Immature natural killer cell (primary cell): ENCODE measurements at regions not wholly inside any gene's neighbourhood (a gene's known extent, or its start where the extent isn't known, plus 50 kb on each side); places are given as distances from the start of the nearest gene placed in this dataset.
"Not testable (repeated sequence)": the region's sequence is repeated elsewhere in the genome, so short reads cannot be mapped to it uniquely, and the experiment has no call there.

Experiments used
- DNase-seq, 3 donors: peaks; one replicate each; pipeline ENCODE4 v3.0.0; 2022; ENCODE audit warnings: mixed read lengths in 1 of 3
- H3K27ac Mint-ChIP-seq, 6 donors: one replicate each; pipeline ENCODE4 v1.8.0; 2020; ENCODE audit warnings: mixed read lengths in 6 of 6, mild to moderate bottlenecking in 5 of 6, inconsistent platforms in 4 of 6, moderate library complexity in 3 of 6
- H3K27me3 Mint-ChIP-seq, 3 donors: one replicate each; pipeline ENCODE4 v1.8.0; 2020 to 2021; ENCODE audit warnings: low read depth in 3 of 3, mild to moderate bottlenecking in 3 of 3, mixed read lengths in 3 of 3, moderate library complexity in 3 of 3, inconsistent platforms in 1 of 3
- H3K36me3 Mint-ChIP-seq, 3 donors: one replicate each; pipeline ENCODE4 v1.8.0; 2020; ENCODE audit warnings: mixed read lengths in 3 of 3, inconsistent platforms in 2 of 3, mild to moderate bottlenecking in 2 of 3
- H3K4me1 Mint-ChIP-seq, 2 donors: one replicate each; pipeline ENCODE4 v1.8.0; 2020; ENCODE audit warnings: inconsistent platforms in 2 of 2, mild to moderate bottlenecking in 2 of 2, mixed read lengths in 2 of 2, moderate library complexity in 1 of 2
- H3K4me3 Mint-ChIP-seq, 5 donors: one replicate each; pipeline ENCODE4 v1.8.0; 2020; ENCODE audit warnings: mild to moderate bottlenecking in 5 of 5, mixed read lengths in 5 of 5, inconsistent platforms in 3 of 5, moderate library complexity in 3 of 5
- H3K9me3 Mint-ChIP-seq, 6 donors: one replicate each; pipeline ENCODE4 v1.8.0; 2020; ENCODE audit warnings: mild to moderate bottlenecking in 6 of 6, mixed read lengths in 6 of 6, inconsistent platforms in 4 of 6, moderate library complexity in 3 of 6

DNA sequence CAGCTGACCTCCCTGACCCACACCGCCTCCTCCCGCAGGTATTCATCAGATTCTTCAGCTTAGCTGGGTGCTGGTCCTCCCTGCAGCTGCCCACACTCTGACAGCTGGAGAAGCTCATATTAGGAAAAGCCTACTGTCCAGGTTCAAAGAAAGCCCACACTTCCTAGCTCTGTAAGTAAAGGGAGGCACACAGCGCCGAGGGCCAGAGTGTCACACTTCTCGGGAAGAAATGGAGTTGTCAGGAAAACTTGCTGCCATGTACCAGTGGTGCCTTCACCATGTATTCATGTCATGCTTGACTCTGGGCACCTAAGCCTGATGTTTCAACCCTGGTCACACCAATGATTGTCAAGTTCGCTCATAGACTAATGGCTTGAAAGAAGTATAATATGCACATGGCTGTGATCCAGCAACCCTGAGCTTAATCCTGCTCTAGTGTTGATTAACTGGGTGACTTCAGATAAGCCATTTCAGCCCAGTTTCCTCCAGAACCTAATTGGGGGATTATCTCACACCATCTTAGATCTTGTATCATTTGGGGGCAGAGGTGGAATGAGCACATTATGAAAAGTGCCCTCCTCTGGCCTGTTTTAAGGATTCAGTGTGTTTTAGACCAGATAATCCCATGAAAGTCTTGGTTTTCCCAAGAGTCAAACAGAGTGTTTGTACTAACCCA is 180.3 kb upstream of the PARD3B start:
- Mint-ChIP-seq H3K27me3 (peaks cover 0 to 4% (median 0%) of the 10 kb centered on the region in 3 donors), H3K4me1 (no peaks in the 10 kb centered on the region)

DNA sequence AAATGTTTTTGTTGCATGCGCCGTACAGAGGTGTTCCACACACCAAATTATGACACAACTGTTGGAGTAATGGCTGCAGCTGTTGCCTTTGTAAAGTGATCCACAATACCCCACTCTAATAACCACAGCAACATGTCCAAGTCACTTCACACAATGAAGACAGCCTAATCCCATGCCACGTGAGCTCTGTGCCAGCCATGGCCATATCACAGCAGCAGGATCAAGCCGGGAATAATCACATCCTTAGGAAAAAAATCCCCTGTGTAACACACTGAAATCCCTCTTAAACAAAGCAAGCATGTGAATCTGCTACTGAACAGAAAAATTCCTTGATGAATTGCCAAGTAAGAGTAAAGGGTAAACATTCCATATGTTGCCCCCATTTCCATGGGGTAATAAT is 179.5 kb upstream of the PARD3B start:
- no peak for DNase-seq
- H3K9me3 Mint-ChIP-seq, result peaks cover 0 to 2% (median 0%) of the 10 kb centered on the region in 6 donors
- H3K36me3 Mint-ChIP-seq, result no peaks in the 10 kb centered on the region
- H3K4me3 Mint-ChIP-seq, result no peak overlapping the region
- no peaks in the 10 kb centered on the region for H3K4me1 Mint-ChIP-seq
- no peak overlapping the region for H3K27ac Mint-ChIP-seq
- H3K27me3 Mint-ChIP-seq, result peaks cover 0 to 6% (median 0%) of the 10 kb centered on the region in 3 donors

More for the DNA sequence above, 180.3 kb upstream of the PARD3B start:
- Mint-ChIP-seq H3K27ac (no peak overlapping the region), H3K4me3 (no peak overlapping the region), H3K36me3 (no peaks in the 10 kb centered on the region), H3K9me3 (peaks cover 0 to 2% (median 0%) of the 10 kb centered on the region in 6 donors)
- no peak for DNase-seq

DNA sequence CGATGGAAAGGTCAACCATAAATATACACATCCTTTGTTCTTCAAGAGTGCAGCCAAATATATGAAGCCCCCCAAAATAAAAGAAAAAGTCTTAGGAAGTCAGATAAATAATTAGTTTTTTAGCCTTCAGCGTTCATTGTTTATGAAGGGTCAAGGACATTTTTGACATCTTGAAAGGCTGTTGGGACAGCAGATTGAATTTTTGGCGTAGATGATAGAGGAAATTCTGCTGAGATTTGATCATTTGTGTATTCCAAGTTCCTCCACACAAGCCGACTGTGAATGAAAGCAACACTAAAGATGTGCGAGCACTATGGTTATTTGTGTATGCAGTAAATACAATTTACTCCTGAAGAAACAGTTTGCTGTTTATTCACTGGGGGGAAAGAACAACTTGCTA is 177.8 kb upstream of the PARD3B start:
- DNase-seq, result no peak
- Mint-ChIP-seq H3K9me3 (peaks cover 0 to 2% (median 0%) of the 10 kb centered on the region in 6 donors), H3K36me3 (no peaks in the 10 kb centered on the region), H3K27ac (no peak overlapping the region), H3K4me1 (no peaks in the 10 kb centered on the region), H3K4me3 (no peak overlapping the region), H3K27me3 (peaks cover 0 to 6% (median 0%) of the 10 kb centered on the region in 3 donors)

DNA sequence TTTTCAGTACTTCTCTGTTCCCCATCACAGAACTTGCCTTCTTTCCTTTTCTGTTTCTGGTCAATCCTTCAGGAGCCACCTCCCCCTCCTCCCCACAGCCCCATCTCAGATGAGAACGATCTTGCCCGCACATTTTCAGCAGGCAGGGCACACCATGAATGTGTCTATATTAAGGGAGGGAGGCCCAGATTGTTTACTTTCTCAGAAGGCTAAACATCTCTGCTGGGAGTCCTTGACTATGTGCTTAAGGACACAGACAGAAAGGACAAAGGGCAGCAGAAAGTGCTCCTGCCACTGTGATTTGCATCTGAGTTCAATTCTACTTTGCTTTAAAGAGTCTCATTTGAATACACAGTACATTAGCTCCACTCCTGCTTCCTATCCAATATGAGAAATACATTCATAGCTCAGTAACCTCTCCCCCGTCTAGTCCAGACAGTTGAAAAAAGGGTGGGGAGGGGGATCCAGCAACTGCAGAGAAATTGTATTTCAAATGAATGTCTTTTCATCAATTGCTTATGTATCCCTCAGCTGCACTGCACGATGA is 175.0 kb upstream of the PARD3B start:
- no peaks in the 10 kb centered on the region for H3K9me3 Mint-ChIP-seq
- no peak overlapping the region for H3K27ac Mint-ChIP-seq
- H3K36me3 Mint-ChIP-seq, result no peaks in the 10 kb centered on the region
- peaks cover 0 to 2% (median 0%) of the 10 kb centered on the region in 3 donors for H3K27me3 Mint-ChIP-seq
- no peak for DNase-seq
- no peak overlapping the region for H3K4me3 Mint-ChIP-seq
- no peaks in the 10 kb centered on the region for H3K4me1 Mint-ChIP-seq

DNA sequence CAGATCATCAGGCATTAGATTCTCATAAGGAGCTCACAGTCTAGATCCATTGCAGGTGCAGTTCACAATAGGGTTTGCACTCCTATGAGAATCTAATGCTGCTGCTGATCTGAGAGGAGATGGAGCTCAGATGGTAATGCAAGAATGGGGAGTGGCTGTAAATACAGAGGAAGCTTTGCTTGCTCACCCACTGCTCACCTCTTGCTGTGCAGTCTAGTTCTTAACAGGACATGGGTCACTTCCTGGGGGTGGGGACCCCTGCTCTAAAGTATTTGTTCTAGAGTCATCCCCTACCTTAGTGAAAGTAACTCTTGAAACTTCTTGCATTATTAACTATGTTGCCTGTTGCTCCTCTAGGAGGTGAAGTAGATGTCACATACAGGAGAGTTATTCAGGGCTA is 171.3 kb upstream of the PARD3B start:
- no peak for DNase-seq

DNA sequence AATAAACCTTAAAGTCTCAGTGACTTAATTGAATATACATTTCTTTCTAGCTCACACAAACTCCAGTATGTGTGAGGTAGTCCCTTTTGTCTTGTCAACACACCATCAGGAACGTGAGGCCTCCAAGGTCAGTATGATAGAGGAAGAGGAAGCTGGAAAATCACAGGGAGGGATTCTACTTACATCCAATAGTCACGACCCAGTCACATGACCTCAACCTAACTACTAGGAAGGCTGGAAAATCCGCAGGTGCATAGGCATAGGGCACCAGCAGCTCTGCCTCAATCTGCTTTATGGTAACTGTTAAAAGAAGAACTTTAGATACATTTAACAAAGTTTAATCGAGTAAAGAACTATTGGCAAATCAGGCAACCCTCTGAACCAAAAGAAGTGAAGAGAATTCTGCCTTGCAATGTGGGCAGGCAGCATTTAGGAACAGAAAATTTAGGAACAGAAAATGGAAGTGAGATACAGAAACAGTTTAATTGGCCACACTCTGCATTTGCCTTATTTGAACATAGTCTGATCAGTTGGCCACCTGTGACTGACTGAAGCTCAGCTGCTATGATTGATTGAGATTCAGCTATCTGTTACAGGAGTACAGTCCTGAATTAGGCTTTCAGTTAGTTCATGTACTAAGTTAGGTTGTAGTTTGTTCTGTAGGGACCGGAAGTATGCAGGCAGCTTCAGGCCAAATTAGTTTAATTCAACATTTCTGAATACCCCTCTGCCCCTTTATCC is 165.0 kb upstream of the PARD3B start:
- no peaks in the 10 kb centered on the region for H3K36me3 Mint-ChIP-seq
- H3K4me1 Mint-ChIP-seq, result no peaks in the 10 kb centered on the region
- no peak overlapping the region for H3K27ac Mint-ChIP-seq
- H3K27me3 Mint-ChIP-seq, result peaks cover 3 to 5% (median 5%) of the 10 kb centered on the region in 3 donors
- H3K9me3 Mint-ChIP-seq, result peaks cover 0 to 5% (median 0%) of the 10 kb centered on the region in 6 donors
- no peak for DNase-seq
- H3K4me3 Mint-ChIP-seq, result no peak overlapping the region

More for the DNA sequence above, 171.3 kb upstream of the PARD3B start:
- H3K4me1 Mint-ChIP-seq, result no peaks in the 10 kb centered on the region
- H3K36me3 Mint-ChIP-seq, result no peaks in the 10 kb centered on the region
- no peak overlapping the region for H3K27ac Mint-ChIP-seq
- H3K9me3 Mint-ChIP-seq, result no peaks in the 10 kb centered on the region
- no peak overlapping the region for H3K4me3 Mint-ChIP-seq
- peaks cover 0 to 2% (median 0%) of the 10 kb centered on the region in 3 donors for H3K27me3 Mint-ChIP-seq

DNA sequence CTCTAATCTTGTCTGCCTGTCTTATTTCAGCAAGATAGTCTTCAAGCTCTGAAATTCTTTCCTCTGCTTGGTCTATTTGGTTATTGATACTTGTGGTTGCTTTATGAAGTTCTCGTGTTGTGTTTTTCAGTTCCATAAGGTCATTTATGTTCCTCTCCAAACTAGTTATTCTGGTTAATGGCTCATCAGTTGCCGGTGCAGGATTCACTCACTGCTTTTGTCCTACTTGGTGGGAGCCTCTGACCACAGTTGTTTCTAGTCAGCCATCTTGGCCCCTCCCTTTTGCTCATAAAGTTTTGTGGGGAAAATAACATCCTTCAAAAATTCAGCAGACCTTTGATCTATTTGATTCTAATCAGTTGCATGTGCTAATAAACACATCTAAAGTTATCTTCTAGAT is 158.6 kb upstream of the PARD3B start:
- peaks cover 0 to 5% (median 0%) of the 10 kb centered on the region in 6 donors for H3K9me3 Mint-ChIP-seq
- H3K4me3 Mint-ChIP-seq, result no peak overlapping the region
- no peaks in the 10 kb centered on the region for H3K4me1 Mint-ChIP-seq
- H3K27me3 Mint-ChIP-seq, result peaks cover 2 to 5% (median 3%) of the 10 kb centered on the region in 3 donors
- no peak overlapping the region for H3K27ac Mint-ChIP-seq
- DNase-seq, result no peak
- H3K36me3 Mint-ChIP-seq, result no peaks in the 10 kb centered on the region

DNA sequence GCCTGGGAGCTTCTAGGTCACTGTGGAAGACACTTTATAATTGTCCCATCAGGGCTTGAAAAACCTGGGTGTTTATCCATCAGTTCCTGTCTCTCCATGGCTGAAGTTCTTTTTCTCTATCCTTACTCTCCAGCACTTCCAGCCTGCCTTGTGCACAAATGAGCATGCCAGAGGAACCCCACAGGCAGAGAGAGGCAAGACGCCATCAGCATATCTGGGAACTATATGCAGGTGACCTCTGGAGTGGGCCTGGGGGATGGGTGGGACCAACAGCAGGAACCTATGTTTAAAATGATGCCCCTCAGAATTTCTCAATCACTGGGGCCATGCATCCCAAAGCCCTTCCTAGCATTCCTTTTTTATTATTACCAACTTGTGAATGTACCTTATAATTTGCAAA is 156.2 kb upstream of the PARD3B start:
- Mint-ChIP-seq H3K4me1 (no peaks in the 10 kb centered on the region), H3K36me3 (no peaks in the 10 kb centered on the region), H3K27me3 (peaks cover 0 to 5% (median 2%) of the 10 kb centered on the region in 3 donors), H3K27ac (no peak overlapping the region), H3K4me3 (no peak overlapping the region), H3K9me3 (peaks cover 0 to 10% (median 0%) of the 10 kb centered on the region in 6 donors)
- DNase-seq, result no peak

DNA sequence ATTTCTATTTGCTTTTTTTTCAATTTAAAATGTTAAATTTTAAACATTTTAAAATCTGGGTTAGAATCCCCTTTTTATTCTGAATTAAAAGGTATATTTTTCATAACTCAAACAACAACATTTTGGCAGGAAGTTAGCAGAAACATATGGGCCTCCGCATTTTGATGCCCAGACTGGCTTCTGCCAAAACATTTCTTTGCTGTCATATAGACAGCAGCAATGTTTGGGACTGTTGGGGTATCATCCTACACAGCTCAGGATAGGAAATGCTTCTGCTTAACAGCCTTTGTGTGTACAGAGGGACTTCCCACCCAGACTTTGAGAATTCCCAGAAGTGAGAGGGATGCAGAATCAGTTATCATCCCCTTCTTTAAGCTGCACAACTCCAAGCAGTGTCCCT is 155.4 kb upstream of the PARD3B start:
- no peak for DNase-seq
- Mint-ChIP-seq H3K9me3 (peaks cover 0 to 11% (median 0%) of the 10 kb centered on the region in 6 donors), H3K27ac (no peak overlapping the region), H3K36me3 (no peaks in the 10 kb centered on the region), H3K27me3 (peaks cover 0 to 5% (median 1%) of the 10 kb centered on the region in 3 donors), H3K4me3 (no peak overlapping the region), H3K4me1 (no peaks in the 10 kb centered on the region)

DNA sequence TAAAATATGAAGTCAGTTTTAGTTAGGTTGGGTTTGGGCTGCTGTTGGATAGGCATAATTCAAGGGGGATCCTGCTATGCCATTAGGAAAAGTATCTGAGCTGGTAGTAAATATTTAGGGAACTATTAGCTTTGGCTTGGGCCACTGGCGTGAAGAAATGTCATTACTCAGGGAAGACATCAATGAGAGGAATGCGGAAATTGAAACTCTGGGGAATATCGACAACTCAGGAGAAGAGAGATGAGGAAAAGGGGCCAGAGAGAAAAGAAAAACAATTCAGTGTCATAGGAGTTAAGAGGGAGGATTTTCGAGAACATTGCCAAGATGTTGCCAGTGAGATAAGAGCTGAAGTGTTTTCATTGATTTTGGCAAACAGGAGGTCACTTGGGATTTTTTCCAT is 149.7 kb upstream of the PARD3B start:
- Mint-ChIP-seq H3K9me3 (peaks cover 0 to 22% (median 2%) of the 10 kb centered on the region in 6 donors), H3K27me3 (peaks cover 0 to 3% (median 1%) of the 10 kb centered on the region in 3 donors), H3K4me1 (no peaks in the 10 kb centered on the region), H3K27ac (no peak overlapping the region), H3K4me3 (no peak overlapping the region), H3K36me3 (no peaks in the 10 kb centered on the region)
- DNase-seq, result no peak

DNA sequence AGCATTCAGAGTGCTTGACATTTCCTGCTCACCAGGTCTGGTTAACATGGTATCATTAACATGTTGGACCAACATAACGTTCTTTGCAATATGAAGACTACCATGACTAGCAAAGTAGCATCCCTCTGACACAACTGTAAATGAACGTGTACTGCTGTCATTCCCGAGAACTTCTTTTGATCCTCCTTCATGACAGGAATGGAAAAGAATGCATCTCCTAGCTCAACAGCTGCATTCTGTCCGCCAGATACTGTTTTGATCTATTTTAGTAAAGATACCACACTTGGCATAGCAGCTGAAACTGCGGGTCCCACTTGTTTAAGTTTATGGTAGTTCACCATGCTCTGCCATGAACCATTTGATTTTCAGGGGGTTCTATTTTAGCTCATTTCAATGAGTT is 144.2 kb upstream of the PARD3B start:
- Mint-ChIP-seq H3K9me3 (peaks cover 0 to 4% (median 0%) of the 10 kb centered on the region in 6 donors), H3K27ac (no peak overlapping the region), H3K4me3 (no peak overlapping the region), H3K27me3 (peaks cover 0 to 3% (median 2%) of the 10 kb centered on the region in 3 donors), H3K4me1 (no peaks in the 10 kb centered on the region), H3K36me3 (no peaks in the 10 kb centered on the region)
- DNase-seq, result no peak

DNA sequence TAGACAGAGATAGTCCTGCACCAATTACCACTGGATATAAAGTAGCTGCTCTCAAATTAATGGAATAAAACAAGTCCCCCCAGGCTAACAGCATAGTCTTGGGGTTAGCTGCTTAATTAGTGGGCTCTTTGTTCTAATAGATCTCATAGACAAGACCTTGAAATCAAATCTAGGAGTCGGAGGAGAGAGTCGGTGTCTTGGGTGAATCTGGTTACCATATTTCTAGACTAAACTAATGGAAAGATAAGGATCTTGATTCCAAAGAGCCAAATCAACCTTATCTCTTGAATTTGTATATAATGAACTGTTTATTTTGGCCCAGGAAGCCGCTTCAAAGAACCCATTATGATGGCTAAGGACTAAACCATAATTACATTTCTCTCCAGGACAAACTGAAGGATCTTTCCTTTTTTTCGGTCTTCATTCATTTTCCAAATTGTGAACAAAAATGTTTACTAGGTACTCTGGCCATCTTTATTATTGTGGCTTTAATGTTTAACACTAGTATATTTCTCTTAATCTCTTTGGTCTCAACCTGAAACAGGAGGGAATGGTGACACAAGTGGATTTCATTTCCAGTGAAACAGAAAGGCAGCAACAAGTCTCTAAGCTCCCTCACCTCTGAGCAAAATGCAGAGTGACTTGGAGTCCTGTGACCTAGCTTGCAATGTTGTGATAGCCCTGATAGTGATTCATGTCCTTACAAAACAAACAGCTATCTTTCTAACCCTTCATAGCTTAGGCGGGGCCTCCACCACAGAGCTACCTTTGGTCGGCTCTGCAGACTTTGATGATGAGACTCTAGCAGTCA is 137.9 kb upstream of the PARD3B start:
- H3K36me3 Mint-ChIP-seq, result peaks cover 0 to 5% (median 0%) of the 10 kb centered on the region in 3 donors

DNA sequence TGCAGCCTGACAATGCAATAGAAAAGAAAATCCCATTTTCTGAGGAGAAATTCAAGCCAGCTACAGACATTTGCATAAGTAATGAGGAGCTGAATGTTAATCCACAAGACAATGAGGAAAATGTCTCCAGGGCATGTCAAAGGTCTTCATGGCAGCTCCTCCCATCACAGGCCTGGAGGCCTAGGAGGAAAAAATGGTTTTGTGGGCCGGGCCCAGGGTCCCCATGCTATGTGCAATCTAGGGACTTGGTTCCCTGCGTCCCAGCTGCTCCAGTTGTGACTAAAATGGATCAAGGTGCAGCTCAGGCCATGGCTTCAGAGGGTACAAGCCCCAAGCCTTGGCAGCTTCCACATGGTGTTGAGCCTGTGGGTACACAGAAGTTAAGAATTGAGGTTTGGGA is 132.5 kb upstream of the PARD3B start:
- H3K27me3 Mint-ChIP-seq, H3K36me3 Mint-ChIP-seq, H3K4me3 Mint-ChIP-seq, H3K27ac Mint-ChIP-seq, DNase-seq, H3K4me1 Mint-ChIP-seq: not testable (repeated sequence)
- peaks cover 5 to 17% (median 7%) of the 10 kb centered on the region in 6 donors for H3K9me3 Mint-ChIP-seq

More for the DNA sequence above, 137.9 kb upstream of the PARD3B start:
- Mint-ChIP-seq H3K4me1 (no peaks in the 10 kb centered on the region), H3K9me3 (peaks cover under 1 to 11% (median 2%) of the 10 kb centered on the region in 6 donors), H3K4me3 (no peak overlapping the region), H3K27me3 (peaks cover 2 to 5% (median 3%) of the 10 kb centered on the region in 3 donors), H3K27ac (no peak overlapping the region)
- DNase-seq, result no peak
